ENCODE measurements at regions not wholly inside any gene's neighbourhood (a gene's known extent, or its start where the extent isn't known, plus 50 kb on each side); places are given as distances from the start of the nearest gene placed in this dataset.

GRCh38 chr4:58560736-58561135, 1450.6 kb upstream of the IGFBP7 start:
- no peak for TF ChIP-seq POLR2AphosphoS5 (IDR thresholded peaks at IDR 0.05)
- TF ChIP-seq POLR2A (IDR thresholded peaks at IDR 0.05), result no peak
